Ascending aorta (tissue), 2 donors: ENCODE measurements at regions not wholly inside any gene's neighbourhood (a gene's known extent, or its start where the extent isn't known, plus 50 kb on each side); places are given as distances from the start of the nearest gene placed in this dataset.
A peak's percentile ranks its signal among the peaks of the same experiment; 100 is the strongest.

Source experiments
- DNase-seq, 2 donors: peaks; one replicate each; pipeline ENCODE4 v3.0.0-alpha.2; 2019; ENCODE audit warnings: low spot score in 2 of 2
- H3K27ac ChIP-seq, 2 donors: fragments of 200-600 bp; sonication (generic); one replicate each; pipeline ENCODE4 v1.5.1; 2016 to 2017; ENCODE audit warnings: mild to moderate bottlenecking in 1 of 2
- H3K27me3 ChIP-seq: fragments of 200-600 bp; sonication (generic); one replicate; pipeline ENCODE4 v1.5.1; 2017
- H3K36me3 ChIP-seq, 2 donors: fragments of 200-600 bp; sonication (generic); one replicate each; pipeline ENCODE4 v1.5.1; 2016
- H3K4me1 ChIP-seq, 2 donors: fragments of 200-600 bp; sonication (generic); one replicate each; pipeline ENCODE4 v1.5.1; 2016 to 2017; ENCODE audit warnings: mild to moderate bottlenecking in 1 of 2
- H3K4me3 ChIP-seq, 2 donors: fragments of 200-600 bp; sonication (generic); one replicate each; pipeline ENCODE4 v1.5.1; 2016 to 2017; ENCODE audit warnings: mild to moderate bottlenecking in 1 of 2
- H3K9me3 ChIP-seq, 2 donors: fragments of 200-600 bp; sonication (generic); one replicate each; pipeline ENCODE4 v1.5.1; 2016
- intact Hi-C: fragments of 100-400 bp; cut with DNase I; formaldehyde crosslinking; loops from one replicate; pipeline ENCODE4 v1.15.1; 2023
- TF ChIP-seq, protein P1 (sequence below), 3 experiments: fragments of 200-600 bp in 2 of 3; fragments of 450-650 bp in 1 of 3; sonication (generic) in 2 of 3; IDR thresholded peaks; one replicate each; pipeline ENCODE4 v1.5.1; 2016 to 2019; ENCODE audit warnings: antibody characterized with exemption in 3 of 3, mild to moderate bottlenecking in 1 of 3, moderate library complexity in 1 of 3

- no peak overlapping the region for H3K27ac ChIP-seq
- TF ChIP-seq, protein P1, sequence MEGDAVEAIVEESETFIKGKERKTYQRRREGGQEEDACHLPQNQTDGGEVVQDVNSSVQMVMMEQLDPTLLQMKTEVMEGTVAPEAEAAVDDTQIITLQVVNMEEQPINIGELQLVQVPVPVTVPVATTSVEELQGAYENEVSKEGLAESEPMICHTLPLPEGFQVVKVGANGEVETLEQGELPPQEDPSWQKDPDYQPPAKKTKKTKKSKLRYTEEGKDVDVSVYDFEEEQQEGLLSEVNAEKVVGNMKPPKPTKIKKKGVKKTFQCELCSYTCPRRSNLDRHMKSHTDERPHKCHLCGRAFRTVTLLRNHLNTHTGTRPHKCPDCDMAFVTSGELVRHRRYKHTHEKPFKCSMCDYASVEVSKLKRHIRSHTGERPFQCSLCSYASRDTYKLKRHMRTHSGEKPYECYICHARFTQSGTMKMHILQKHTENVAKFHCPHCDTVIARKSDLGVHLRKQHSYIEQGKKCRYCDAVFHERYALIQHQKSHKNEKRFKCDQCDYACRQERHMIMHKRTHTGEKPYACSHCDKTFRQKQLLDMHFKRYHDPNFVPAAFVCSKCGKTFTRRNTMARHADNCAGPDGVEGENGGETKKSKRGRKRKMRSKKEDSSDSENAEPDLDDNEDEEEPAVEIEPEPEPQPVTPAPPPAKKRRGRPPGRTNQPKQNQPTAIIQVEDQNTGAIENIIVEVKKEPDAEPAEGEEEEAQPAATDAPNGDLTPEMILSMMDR (IDR thresholded peaks at IDR 0.05): no peak
- DNase-seq: no peak
- no peaks in the 10 kb centered on the region for H3K9me3 ChIP-seq
- H3K4me3 ChIP-seq: no peak overlapping the region
- no peaks in the 10 kb centered on the region for H3K36me3 ChIP-seq
- H3K4me1 ChIP-seq: no peaks in the 10 kb centered on the region
- intact Hi-C loops: no loop called here
- no peaks in the 10 kb centered on the region for H3K27me3 ChIP-seq
Measured at GRCh38 chr2:146537477-146537876, 1307.4 kb upstream of the ACVR2A start.

DNA sequence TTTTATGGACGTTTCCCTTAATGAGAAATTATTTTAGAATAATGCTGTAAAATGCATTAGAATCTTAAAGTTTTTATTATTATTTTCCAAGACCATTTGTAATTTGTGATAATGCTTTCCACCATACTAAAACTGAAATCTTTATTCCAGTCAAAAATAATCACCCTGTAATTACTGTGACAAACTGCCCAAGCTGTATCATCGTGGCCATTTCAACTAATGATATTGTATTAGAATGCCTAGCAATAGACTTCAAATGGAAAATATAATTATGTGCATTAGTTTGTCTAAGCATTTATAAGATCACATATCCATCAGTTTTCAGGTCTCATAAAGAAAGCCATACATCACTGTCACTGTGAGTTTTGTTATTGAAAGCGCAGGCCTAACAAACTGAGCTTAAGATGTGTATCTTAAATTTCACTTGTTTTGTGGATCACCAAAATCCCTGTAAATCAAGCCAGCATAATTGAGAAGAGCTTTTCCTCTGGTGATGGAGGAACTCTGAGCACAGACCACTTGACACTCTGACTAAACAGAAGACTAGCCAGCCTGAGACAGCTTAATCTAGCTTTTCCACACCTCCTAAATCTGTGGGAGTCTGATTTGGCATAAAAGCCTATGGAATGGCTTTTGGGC is 1312.2 kb upstream of the ACVR2A start:
- no peak overlapping the region for H3K27ac ChIP-seq
- H3K4me3 ChIP-seq: no peak overlapping the region
- H3K27me3 ChIP-seq: no peaks in the 10 kb centered on the region
- TF ChIP-seq, protein P1 (IDR thresholded peaks at IDR 0.05): no peak
- intact Hi-C loops: no loop called here
- DNase-seq: no peak
- no peaks in the 10 kb centered on the region for H3K36me3 ChIP-seq
- H3K4me1 ChIP-seq: no peaks in the 10 kb centered on the region
- H3K9me3 ChIP-seq: no peaks in the 10 kb centered on the region

DNA sequence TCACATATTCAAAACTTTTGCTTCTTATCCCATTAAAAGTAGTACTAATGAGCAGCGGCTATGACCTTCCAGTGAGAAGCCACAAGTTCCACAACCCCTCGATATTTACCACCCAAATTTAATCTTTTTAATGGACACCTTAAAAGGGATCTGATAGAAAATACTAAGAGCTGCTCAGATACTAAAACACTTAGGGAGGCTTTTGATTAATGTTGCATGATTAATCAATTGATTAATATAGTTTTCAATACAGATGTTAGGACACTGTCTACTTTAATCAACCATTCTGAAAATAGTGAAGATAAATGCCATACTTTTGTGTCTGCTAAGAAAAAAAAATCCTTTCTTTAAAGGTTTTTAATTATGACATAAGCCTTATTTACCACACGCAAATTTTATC is 1312.8 kb upstream of the ACVR2A start:
- intact Hi-C loops: no loop called here
- TF ChIP-seq, protein P1 (IDR thresholded peaks at IDR 0.05): no peak

DNA sequence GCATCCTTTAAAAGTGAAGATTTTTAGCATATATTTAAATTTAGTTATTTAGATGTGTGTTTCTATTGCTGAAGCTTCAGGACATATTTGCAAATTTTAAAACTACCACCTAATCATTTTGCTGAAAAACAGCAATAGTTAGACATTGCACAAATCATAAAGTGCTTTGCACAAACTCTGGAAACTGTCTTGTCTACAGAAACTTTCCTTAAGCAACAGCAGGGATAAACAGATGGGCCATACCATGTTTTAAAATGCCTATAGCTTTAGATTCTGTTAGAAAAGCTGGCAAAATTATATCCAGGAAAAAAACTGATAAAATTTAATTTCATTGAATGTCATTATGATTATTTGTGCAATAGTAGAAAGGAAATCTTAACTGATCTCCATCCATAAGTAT is 1313.9 kb upstream of the ACVR2A start:
- Histone ChIP-seq H3K36me3 (no peaks in the 10 kb centered on the region), H3K4me1 (no peaks in the 10 kb centered on the region), H3K27me3 (no peaks in the 10 kb centered on the region), H3K27ac (no peak overlapping the region), H3K4me3 (no peak overlapping the region), H3K9me3 (no peaks in the 10 kb centered on the region)
- intact Hi-C loops: no loop called here
- DNase-seq: no peak
- TF ChIP-seq, protein P1 (IDR thresholded peaks at IDR 0.05): no peak

More for the DNA sequence above, 1312.8 kb upstream of the ACVR2A start:
- Histone ChIP-seq H3K4me3 (no peak overlapping the region), H3K27ac (no peak overlapping the region), H3K27me3 (no peaks in the 10 kb centered on the region), H3K36me3 (no peaks in the 10 kb centered on the region), H3K4me1 (no peaks in the 10 kb centered on the region), H3K9me3 (no peaks in the 10 kb centered on the region)
- no peak for DNase-seq

DNA sequence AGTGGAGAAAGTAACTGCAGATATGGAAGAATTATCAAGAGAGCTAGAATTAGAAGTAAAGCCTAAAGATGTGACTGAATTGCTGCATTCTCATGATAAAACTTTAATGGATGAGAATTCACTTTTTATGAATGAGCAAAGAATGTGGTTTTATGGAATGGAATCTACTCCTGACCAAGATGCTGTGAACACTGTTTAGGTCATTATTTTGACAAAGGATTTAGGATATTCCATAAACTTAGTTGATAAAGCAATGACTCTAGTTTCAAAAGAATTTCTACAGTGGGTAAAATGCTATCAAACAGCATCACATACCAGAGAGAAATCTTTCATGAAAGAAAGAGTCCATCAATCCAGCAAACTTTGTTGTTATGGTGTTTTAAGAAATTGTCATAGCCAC is 1317.7 kb upstream of the ACVR2A start:
- intact Hi-C loops: no loop called here
- Histone ChIP-seq H3K27ac (no peak overlapping the region), H3K9me3 (no peaks in the 10 kb centered on the region), H3K36me3 (no peaks in the 10 kb centered on the region), H3K4me3 (no peak overlapping the region), H3K27me3 (no peaks in the 10 kb centered on the region), H3K4me1 (no peaks in the 10 kb centered on the region)
- no peak for DNase-seq
- TF ChIP-seq, protein P1 (IDR thresholded peaks at IDR 0.05): no peak

- H3K27me3 ChIP-seq: no peaks in the 10 kb centered on the region
- H3K4me1 ChIP-seq: no peaks in the 10 kb centered on the region
- H3K4me3 ChIP-seq: no peak overlapping the region
- no peak for DNase-seq
- intact Hi-C loops: no loop called here
- no peak overlapping the region for H3K27ac ChIP-seq
- no peaks in the 10 kb centered on the region for H3K36me3 ChIP-seq
- TF ChIP-seq, protein P1 (IDR thresholded peaks at IDR 0.05): peak in 1 of 3 experiments; percentile 11
- H3K9me3 ChIP-seq: no peaks in the 10 kb centered on the region
Measured at GRCh38 chr2:146523196-146523595, 1321.6 kb upstream of the ACVR2A start.
